ENCODE measurements at regions not wholly inside any gene's neighbourhood (a gene's known extent, or its start where the extent isn't known, plus 50 kb on each side); places are given as distances from the start of the nearest gene placed in this dataset.

- DNase-seq: no peak
These were observed 542.8 kb upstream of the PCDH9 start for GRCh38 chr13:67772807-67773453.

GRCh38 chr13:67771106-67771505 is 541.0 kb upstream of the PCDH9 start:
- no peak for DNase-seq

DNA sequence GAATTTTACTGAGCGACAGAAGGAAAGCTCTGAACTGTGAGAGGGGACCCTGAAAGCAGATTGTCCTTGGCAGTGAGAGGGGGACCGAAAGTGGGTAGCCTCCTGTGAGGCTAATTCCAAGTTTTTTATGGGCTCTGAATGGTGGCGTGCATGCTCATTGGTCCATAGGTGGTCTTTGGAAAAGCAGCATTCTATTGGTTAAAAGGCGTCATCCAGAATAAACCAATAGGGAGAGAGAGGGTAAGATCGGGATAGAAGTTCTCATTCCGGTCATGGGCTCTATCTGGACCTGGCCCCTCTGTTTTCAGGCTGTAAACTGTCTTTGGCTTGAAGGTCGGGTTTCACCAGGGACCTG is 539.8 kb upstream of the PCDH9 start:
- no peak for DNase-seq

DNA sequence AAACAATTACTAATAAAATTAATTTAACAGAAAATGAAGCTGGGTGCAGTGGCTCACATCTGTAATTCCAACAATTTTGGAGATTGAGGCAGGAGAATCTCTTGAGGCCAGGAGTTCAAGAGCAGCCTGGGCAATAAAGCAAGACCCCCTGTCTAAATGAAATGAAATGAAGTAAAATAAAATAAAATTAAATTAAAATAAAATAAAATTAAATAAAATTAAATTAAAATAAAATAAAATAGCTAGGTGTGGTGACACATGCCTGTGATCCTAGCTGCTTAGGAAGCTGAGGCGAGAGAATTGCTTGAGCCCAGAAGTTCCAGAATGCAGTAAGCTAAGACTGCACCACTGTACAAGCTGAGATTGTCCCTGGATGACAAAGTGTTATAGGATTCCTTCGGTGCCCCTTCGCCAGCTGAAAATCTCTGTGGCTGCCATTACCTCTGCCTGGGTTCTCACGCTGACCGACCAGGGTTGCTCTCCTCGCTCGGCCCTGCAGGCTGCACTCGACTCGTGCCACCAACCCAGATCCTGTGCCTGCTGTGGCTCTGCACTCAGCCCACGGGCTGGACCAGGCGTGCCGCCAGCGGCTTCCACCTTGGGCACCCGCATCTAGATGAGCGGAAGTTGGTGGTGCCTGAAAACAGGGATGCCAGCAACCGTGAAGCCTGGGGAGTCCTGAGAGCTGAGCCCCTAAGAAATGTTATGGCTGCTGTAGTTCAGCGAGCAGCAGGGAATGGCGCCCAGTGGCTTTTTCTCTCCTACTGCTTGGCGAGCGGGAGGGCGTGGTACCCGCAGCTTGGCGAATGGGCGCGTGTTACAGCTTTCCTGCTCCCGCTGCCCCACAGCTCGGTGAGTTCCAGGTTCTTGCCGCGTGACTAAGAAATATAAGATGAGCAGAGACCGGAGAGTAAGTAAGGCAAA is 539.2 kb upstream of the PCDH9 start:
- DNase-seq: no peak

GRCh38 chr13:67763984-67764383 is 533.8 kb upstream of the PCDH9 start:
- no peak for DNase-seq

GRCh38 chr13:67763384-67763783 is 533.2 kb upstream of the PCDH9 start:
- DNase-seq: no peak

DNA sequence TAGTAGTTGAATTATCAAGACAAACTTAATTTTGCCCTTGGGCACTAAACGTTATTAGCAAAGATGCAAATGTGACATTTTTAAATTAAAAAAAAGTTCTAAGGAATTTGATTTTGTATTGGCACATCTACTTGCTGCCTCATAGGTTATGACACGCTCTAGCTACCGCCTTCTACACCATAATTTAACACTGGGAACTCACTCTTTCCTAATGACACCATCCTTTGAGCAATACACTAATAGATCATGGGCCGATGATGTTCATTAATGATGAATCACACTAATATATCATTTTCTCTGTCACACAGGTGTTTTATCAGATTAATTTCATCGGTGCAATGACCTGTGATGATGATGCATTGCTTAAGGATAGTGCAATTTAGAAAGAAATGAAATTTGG is 528.8 kb upstream of the PCDH9 start:
- no peak for DNase-seq

GRCh38 chr13:67754012-67754411 is 523.9 kb upstream of the PCDH9 start:
- DNase-seq: no peak

- no peak for DNase-seq
These were observed 522.6 kb upstream of the PCDH9 start for GRCh38 chr13:67752759-67753158.

- no peak for DNase-seq
These were observed 512.3 kb upstream of the PCDH9 start for GRCh38 chr13:67742478-67742877.

GRCh38 chr13:67740871-67741535 is 510.9 kb upstream of the PCDH9 start:
- DNase-seq: no peak

DNA sequence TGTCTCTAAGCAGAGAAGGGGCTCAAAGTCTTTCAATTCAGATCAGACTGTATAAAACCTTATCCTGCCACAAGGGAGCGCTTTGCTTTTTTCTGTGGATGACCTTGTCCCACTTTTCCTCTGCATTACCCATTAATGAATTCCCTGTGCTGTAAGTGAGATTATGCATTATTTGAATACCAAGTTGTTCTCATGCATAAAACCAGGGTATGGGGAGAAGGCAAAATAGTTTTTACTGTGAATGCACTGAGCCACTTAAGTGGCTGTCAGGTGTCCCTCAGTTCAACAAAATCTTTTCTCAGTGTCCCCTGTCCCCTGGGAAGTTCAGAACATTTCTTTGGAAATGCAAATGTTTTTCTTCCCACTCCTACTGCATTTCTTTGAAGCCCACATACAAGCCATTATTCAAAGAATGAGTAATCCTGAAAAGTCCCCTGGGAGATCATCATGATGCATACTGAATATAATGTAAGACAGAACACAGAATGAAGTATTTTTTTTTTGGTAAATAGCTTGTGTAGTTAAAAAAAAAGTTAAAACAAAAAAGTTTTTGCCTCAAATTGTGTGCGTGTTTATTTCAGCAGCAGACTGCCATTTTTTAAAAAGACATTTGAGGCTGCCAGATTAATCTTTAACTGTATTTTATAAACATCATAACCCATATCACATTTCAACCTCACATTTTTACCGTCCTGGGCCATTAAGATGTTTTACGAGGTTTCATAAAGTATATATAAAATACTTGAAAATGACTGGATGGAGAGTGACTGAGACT is 506.7 kb upstream of the PCDH9 start:
- peak; percentile 4 for DNase-seq

DNA sequence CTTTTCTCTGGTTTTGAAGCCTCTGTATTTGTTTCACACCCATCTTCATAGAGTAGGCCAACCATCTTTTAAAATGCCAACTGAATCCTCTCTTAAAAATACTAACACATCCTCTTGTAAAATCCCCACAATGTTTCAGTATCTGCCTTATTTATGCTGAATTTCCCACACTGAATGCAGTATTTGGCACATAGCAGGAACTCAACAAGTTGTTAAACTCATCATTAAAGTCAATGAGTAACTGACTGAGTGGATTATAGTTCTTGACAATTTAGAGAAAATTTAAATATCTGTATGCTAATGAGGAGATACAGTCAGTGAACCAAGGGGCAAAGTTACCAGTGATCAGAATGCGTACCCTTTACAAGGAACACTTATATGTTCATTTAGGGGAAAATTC is 505.5 kb upstream of the PCDH9 start:
- DNase-seq: no peak

GRCh38 chr13:67726979-67727378 is 496.8 kb upstream of the PCDH9 start:
- no peak for DNase-seq

DNA sequence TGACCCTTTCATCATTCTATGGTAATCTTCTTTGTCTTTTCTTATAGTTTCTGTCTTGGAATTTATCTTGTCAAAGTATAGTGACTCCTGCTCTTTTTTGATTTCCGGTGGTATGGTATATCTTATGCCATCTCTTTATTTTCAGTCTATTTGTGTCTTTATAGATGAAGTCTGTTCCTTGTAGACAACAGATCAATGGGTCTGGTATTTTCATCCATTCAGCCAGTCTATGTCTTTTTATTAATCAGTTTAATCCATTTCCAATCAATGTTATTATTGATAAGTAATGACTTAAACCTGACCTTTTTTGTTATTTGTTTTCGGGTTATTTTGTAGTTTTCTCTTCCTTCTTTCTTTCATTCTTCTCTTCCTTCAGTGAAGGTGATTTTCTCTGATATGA is 495.9 kb upstream of the PCDH9 start:
- no peak for DNase-seq

GRCh38 chr13:67713571-67713970 is 483.4 kb upstream of the PCDH9 start:
- no peak for DNase-seq

GRCh38 chr13:67696775-67697174 is 466.6 kb upstream of the PCDH9 start:
- DNase-seq: no peak

- DNase-seq: no peak
These were observed 434.4 kb upstream of the PCDH9 start for GRCh38 chr13:67664502-67664901.

- no peak for DNase-seq
These were observed 432.9 kb upstream of the PCDH9 start for GRCh38 chr13:67662997-67663396.

DNA sequence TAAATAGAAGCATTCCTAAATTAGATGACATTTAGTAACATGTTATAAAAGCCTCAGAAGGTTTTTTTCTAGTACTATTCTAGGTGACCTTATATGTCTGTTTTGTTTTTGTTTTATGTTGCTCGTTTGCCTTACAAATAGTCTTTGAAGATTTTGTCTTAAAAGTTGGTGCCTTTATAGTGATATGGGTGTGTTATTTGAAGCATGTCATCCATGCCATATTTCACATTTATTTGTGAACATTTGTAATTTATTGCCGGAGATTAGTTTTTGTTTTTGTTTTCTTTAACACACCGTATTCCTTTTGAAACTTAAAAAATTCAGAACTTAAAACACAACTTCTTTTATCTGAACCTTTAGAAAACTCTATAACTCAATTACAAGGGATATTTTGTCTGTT is 422.8 kb upstream of the PCDH9 start:
- DNase-seq: no peak

GRCh38 chr13:67651908-67652465 is 421.9 kb upstream of the PCDH9 start:
- no peak for DNase-seq

DNA sequence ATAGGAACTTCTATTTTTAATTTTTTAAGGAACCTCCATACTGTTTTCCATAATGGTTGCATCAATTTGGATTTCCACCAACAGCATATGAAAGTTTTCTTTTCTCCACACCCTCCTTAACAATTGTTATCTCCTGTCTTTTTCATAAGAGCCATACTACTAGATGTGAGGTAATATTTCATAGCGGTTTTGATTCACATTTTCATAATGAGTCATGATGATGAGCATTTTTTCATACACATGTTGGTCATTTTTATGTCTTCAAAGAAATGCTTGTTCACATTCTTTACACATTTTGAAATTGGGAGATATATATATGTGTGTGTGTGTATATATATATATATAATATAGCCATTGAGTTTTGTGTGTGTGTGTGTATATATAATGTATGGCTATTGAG is 420.3 kb upstream of the PCDH9 start:
- DNase-seq: no peak
